ENCODE measurements at regions not wholly inside any gene's neighbourhood (a gene's known extent, or its start where the extent isn't known, plus 50 kb on each side); places are given as distances from the start of the nearest gene placed in this dataset.

- TF ChIP-seq, protein P1, sequence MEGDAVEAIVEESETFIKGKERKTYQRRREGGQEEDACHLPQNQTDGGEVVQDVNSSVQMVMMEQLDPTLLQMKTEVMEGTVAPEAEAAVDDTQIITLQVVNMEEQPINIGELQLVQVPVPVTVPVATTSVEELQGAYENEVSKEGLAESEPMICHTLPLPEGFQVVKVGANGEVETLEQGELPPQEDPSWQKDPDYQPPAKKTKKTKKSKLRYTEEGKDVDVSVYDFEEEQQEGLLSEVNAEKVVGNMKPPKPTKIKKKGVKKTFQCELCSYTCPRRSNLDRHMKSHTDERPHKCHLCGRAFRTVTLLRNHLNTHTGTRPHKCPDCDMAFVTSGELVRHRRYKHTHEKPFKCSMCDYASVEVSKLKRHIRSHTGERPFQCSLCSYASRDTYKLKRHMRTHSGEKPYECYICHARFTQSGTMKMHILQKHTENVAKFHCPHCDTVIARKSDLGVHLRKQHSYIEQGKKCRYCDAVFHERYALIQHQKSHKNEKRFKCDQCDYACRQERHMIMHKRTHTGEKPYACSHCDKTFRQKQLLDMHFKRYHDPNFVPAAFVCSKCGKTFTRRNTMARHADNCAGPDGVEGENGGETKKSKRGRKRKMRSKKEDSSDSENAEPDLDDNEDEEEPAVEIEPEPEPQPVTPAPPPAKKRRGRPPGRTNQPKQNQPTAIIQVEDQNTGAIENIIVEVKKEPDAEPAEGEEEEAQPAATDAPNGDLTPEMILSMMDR (conservative IDR thresholded peaks at IDR 0.05; ENCODE audit: low read depth) = no peak
- CTCF ChIA-PET = no interaction called here
- POLR2A ChIA-PET (ENCODE audit: low non-redundant PET) = no interaction called here
- no peak for DNase-seq (ENCODE audit: low spot score)
- H3K27ac ChIP-seq = no peak overlapping the region
Observed at GRCh38 chr22:26995235-26995634, 337.8 kb downstream of the MIAT start.

DNA sequence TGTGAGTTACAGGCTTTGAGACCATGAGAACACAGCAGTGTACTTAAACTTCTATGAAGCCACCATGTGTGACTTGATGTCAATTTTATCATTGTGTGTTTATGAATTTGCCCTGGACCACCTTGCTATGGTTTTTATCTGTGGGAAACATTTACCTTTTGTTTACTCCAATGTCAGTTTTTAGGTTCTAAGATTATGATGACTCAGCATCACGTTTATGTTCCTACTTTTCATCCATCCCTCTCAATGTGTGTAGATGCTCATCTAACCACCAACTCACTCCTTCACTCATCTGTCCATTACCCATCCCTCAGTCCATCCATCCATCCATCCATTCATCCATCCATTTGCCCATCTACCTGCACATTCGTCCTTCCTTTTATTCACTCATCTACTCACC, 338.8 kb downstream of the MIAT start:
- POLR2A ChIA-PET (ENCODE audit: low non-redundant PET) = no interaction called here
- no peak for DNase-seq (ENCODE audit: low spot score)

DNA sequence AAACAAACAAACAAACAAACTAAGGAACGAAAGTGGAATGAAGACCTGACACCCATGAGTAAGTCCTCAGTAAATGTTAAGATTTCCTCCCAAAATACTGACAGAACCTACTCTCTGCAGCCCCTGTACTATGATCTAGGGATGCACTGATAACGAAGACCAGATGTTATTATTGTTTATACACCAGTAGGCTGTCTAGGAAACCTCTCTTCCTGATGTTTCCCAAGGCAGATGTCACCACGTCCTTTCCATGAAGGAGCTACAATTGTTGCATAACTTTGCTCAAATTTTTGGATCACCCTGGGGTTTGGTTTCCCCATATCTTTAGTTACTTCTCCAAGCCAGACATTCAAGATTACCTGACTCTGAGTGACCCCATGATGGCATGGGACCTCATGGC, 340.7 kb downstream of the MIAT start:
- POLR2A ChIA-PET (ENCODE audit: low non-redundant PET) = no interaction called here
- no peak overlapping the region for H3K27ac ChIP-seq
- DNase-seq (ENCODE audit: low spot score) = no peak
- CTCF ChIA-PET = interaction anchor here (0.6 kb wide), 2 partner anchors 89 to 659 kb away, joined by 3 read pairs; no protein-coding TSS in a partner anchor
- TF ChIP-seq, protein P1 (conservative IDR thresholded peaks at IDR 0.05; ENCODE audit: low read depth) = no peak

More for the DNA sequence above, 338.8 kb downstream of the MIAT start:
- H3K27ac ChIP-seq = no peak overlapping the region
- CTCF ChIA-PET = interaction anchor here (0.7 kb wide), 1 partner anchor 359 kb away, joined by 3 read pairs; no protein-coding TSS in a partner anchor
- TF ChIP-seq, protein P1 (conservative IDR thresholded peaks at IDR 0.05; ENCODE audit: low read depth) = no peak

DNA sequence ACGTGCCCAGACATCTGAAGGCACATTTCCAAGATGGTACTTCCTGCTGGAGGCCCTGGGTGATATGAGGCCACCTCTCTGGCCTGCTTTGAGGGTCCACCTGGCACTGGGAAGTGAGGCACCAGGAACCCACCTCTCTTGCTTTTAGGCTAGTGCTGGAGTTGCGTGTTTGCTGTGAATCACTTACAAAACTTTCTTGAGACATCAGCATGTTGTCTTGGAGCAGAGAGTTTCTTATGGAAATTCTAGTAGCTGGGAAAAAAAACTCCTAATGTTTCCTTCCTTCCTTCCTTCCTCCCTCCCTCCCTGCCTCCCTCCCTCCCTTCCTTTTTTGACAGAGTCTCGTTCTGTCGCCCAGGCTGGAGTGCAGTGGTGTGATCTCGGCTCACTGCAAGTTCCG, 341.3 kb downstream of the MIAT start:
- CTCF ChIA-PET = interaction anchor here (0.6 kb wide), 2 partner anchors 88 to 658 kb away, joined by 3 read pairs; no protein-coding TSS in a partner anchor
- TF ChIP-seq, protein P1 (conservative IDR thresholded peaks at IDR 0.05; ENCODE audit: low read depth) = no peak
- DNase-seq (ENCODE audit: low spot score) = no peak
- POLR2A ChIA-PET (ENCODE audit: low non-redundant PET) = no interaction called here
- no peak overlapping the region for H3K27ac ChIP-seq

GRCh38 chr22:27003297-27003696, 345.9 kb downstream of the MIAT start:
- ChIA-PET POLR2A (ENCODE audit: low non-redundant PET) (no interaction called here), CTCF (no interaction called here)
- DNase-seq (ENCODE audit: low spot score) = no peak
- no peak overlapping the region for H3K27ac ChIP-seq
- TF ChIP-seq, protein P1 (conservative IDR thresholded peaks at IDR 0.05; ENCODE audit: low read depth) = no peak

DNA sequence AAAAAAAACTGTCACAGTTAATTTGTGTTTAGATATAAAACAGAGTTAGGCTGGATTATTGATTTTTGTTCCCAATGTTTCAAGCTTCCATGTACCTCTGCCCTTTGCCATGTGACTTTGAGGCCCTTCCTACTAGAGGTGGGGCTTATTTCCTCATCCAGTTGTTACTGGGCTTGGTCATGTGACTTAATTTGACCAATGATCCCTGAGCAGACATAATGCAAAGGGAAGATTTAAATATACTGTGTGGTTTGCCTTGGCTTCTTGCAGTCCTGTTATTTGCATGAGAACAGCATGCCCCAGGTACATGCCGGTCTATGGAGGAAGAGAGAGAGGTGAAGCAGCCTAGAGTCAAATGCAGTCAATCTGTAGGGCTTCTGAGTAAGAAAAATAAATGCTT, 347.0 kb downstream of the MIAT start:
- no peak for DNase-seq (ENCODE audit: low spot score)
- POLR2A ChIA-PET (ENCODE audit: low non-redundant PET) = no interaction called here
- no peak overlapping the region for H3K27ac ChIP-seq
- TF ChIP-seq, protein P1 (conservative IDR thresholded peaks at IDR 0.05; ENCODE audit: low read depth) = no peak
- CTCF ChIA-PET = no interaction called here

GRCh38 chr22:27008454-27008853, 351.1 kb downstream of the MIAT start:
- TF ChIP-seq, protein P1 (conservative IDR thresholded peaks at IDR 0.05; ENCODE audit: low read depth) = no peak
- CTCF ChIA-PET = no interaction called here
- POLR2A ChIA-PET (ENCODE audit: low non-redundant PET) = no interaction called here
- H3K27ac ChIP-seq = no peak overlapping the region
- DNase-seq (ENCODE audit: low spot score) = no peak
